Urinary bladder (tissue), 3 donors: ENCODE measurements at regions not wholly inside any gene's neighbourhood (a gene's known extent, or its start where the extent isn't known, plus 50 kb on each side); places are given as distances from the start of the nearest gene placed in this dataset.
A peak's percentile ranks its signal among the peaks of the same experiment; 100 is the strongest.
"Not testable (repeated sequence)": the region's sequence is repeated elsewhere in the genome, so short reads cannot be mapped to it uniquely, and the experiment has no call there.

ENCODE experiments used
- DNase-seq: peaks from one replicate; pipeline ENCODE4 v3.0.0-alpha.2; 2015; ENCODE audit errors: extremely low spot score
- H3K27ac ChIP-seq: one replicate; pipeline ENCODE4 v1.5.1; 2013; ENCODE audit warnings: low read depth, mild to moderate bottlenecking, moderate library complexity
- H3K36me3 ChIP-seq: one replicate; pipeline ENCODE4 v1.6.1; 2013; ENCODE audit warnings: mild to moderate bottlenecking, moderate library complexity; ENCODE audit not compliant: insufficient read depth
- H3K4me1 ChIP-seq: one replicate; pipeline ENCODE4 v1.6.1; 2013; ENCODE audit warnings: mild to moderate bottlenecking, moderate library complexity; ENCODE audit not compliant: insufficient read depth
- H3K4me3 ChIP-seq: one replicate; pipeline ENCODE4 v1.5.1; 2013; ENCODE audit warnings: low read depth, low read length
- WGBS: extraction: QIAGEN DNeasy Blood & Tissue Kit; methylation state at CpG from one replicate; pipeline ENCODE4 v1.1.7; 2013; 5-methylcytosine and 5-hydroxymethylcytosine counted together
- donor health status: healthy with polysubstance abuse.
- donor health status: healthy.

GRCh38 chr12:92244036-92244435 is 98.4 kb upstream of the BTG1 start:
- H3K4me3 ChIP-seq = no peak overlapping the region
- WGBS = 23% methylated on average over 3 of the region's 3 CpGs
- no peaks in the 10 kb centered on the region for H3K4me1 ChIP-seq
- DNase-seq = peak; percentile 67
- no peak overlapping the region for H3K27ac ChIP-seq
- H3K36me3 ChIP-seq = no peaks in the 10 kb centered on the region

- WGBS = 86% methylated on average over 3 of the region's 3 CpGs
- H3K4me1 ChIP-seq = no peaks in the 10 kb centered on the region
- no peak for DNase-seq
- H3K36me3 ChIP-seq = no peaks in the 10 kb centered on the region
- H3K27ac ChIP-seq = no peak overlapping the region
- no peak overlapping the region for H3K4me3 ChIP-seq
These were observed 97.3 kb upstream of the BTG1 start for GRCh38 chr12:92242907-92243306.

GRCh38 chr12:92237762-92238523 is 92.3 kb upstream of the BTG1 start:
- no peak overlapping the region for H3K27ac ChIP-seq
- WGBS = 95% methylated on average over 6 of the region's 6 CpGs
- no peak overlapping the region for H3K4me3 ChIP-seq
- DNase-seq = no peak
- no peaks in the 10 kb centered on the region for H3K36me3 ChIP-seq
- no peaks in the 10 kb centered on the region for H3K4me1 ChIP-seq

- DNase-seq = no peak
- Histone ChIP-seq H3K27ac (no peak overlapping the region), H3K36me3 (no peaks in the 10 kb centered on the region), H3K4me1 (no peaks in the 10 kb centered on the region), H3K4me3 (no peak overlapping the region)
- WGBS = 96% methylated on average over 1 of the region's 1 CpG
These were observed 91.6 kb upstream of the BTG1 start for GRCh38 chr12:92237262-92237661.

- no peak overlapping the region for H3K4me3 ChIP-seq
- no peak overlapping the region for H3K27ac ChIP-seq
- WGBS = 95% methylated on average over 7 of the region's 7 CpGs
- no peaks in the 10 kb centered on the region for H3K4me1 ChIP-seq
- DNase-seq = no peak
- H3K36me3 ChIP-seq = no peaks in the 10 kb centered on the region
These were observed 90.2 kb upstream of the BTG1 start for GRCh38 chr12:92235703-92236472.

GRCh38 chr12:92234533-92234932 is 88.9 kb upstream of the BTG1 start:
- no peak overlapping the region for H3K27ac ChIP-seq
- no peaks in the 10 kb centered on the region for H3K4me1 ChIP-seq
- WGBS = 92% methylated on average over 1 of the region's 1 CpG
- H3K36me3 ChIP-seq = no peaks in the 10 kb centered on the region
- H3K4me3 ChIP-seq = no peak overlapping the region
- no peak for DNase-seq

- DNase-seq = no peak
- H3K4me3 ChIP-seq = no peak overlapping the region
- no peaks in the 10 kb centered on the region for H3K36me3 ChIP-seq
- no peaks in the 10 kb centered on the region for H3K4me1 ChIP-seq
- H3K27ac ChIP-seq = no peak overlapping the region
- 70% methylated on average over 5 of the region's 5 CpGs for WGBS
These were observed 87.8 kb upstream of the BTG1 start for GRCh38 chr12:92233346-92234015.

- H3K36me3 ChIP-seq, DNase-seq: not testable (repeated sequence)
- WGBS = 75% methylated on average over 1 of the region's 2 CpGs
These were observed 86.8 kb upstream of the BTG1 start for GRCh38 chr12:92232371-92232932.

GRCh38 chr12:92231945-92232344 is 86.3 kb upstream of the BTG1 start:
- H3K4me1 ChIP-seq, H3K36me3 ChIP-seq, DNase-seq, H3K4me3 ChIP-seq, H3K27ac ChIP-seq: not testable (repeated sequence)
- 79% methylated on average over 3 of the region's 3 CpGs for WGBS

More at GRCh38 chr12:92232371-92232932, 86.8 kb upstream of the BTG1 start:
- H3K4me1 ChIP-seq, H3K27ac ChIP-seq, H3K4me3 ChIP-seq: not testable (repeated sequence)

- not testable (repeated sequence) for H3K27ac ChIP-seq, H3K4me3 ChIP-seq, DNase-seq, H3K4me1 ChIP-seq, H3K36me3 ChIP-seq
- 91% methylated on average over 1 of the region's 2 CpGs for WGBS
These were observed 85.9 kb upstream of the BTG1 start for GRCh38 chr12:92231532-92231931.

- H3K4me1 ChIP-seq = peaks cover 2% of the 10 kb centered on the region
- no peak for DNase-seq
- H3K36me3 ChIP-seq = no peaks in the 10 kb centered on the region
- no peak overlapping the region for H3K27ac ChIP-seq
- H3K4me3 ChIP-seq = no peak overlapping the region
- WGBS = 99% methylated on average over 2 of the region's 2 CpGs
These were observed 83.7 kb upstream of the BTG1 start for GRCh38 chr12:92229381-92229780.

GRCh38 chr12:92226961-92227360 is 81.3 kb upstream of the BTG1 start:
- H3K4me3 ChIP-seq = no peak overlapping the region
- no peak overlapping the region for H3K27ac ChIP-seq
- 84% methylated on average over 3 of the region's 3 CpGs for WGBS
- no peaks in the 10 kb centered on the region for H3K36me3 ChIP-seq
- peaks cover 2% of the 10 kb centered on the region for H3K4me1 ChIP-seq
- DNase-seq = no peak

GRCh38 chr12:92226071-92226661 is 80.5 kb upstream of the BTG1 start:
- DNase-seq = no peak
- WGBS = 62% methylated on average over 4 of the region's 4 CpGs
- no peak overlapping the region for H3K27ac ChIP-seq
- H3K4me3 ChIP-seq = no peak overlapping the region
- H3K4me1 ChIP-seq = peaks cover 2% of the 10 kb centered on the region
- H3K36me3 ChIP-seq = no peaks in the 10 kb centered on the region
